NCI-H526 (cell line): ENCODE measurements at regions not wholly inside any gene's neighbourhood (a gene's known extent, or its start where the extent isn't known, plus 50 kb on each side); places are given as distances from the start of the nearest gene placed in this dataset.
A peak's percentile ranks its signal among the peaks of the same experiment; 100 is the strongest.

Experiments
- DNase-seq, 2 experiments: peaks; one replicate each; lab custom pipeline; 2025; lab: John Stamatoyannopoulos, UW

DNA sequence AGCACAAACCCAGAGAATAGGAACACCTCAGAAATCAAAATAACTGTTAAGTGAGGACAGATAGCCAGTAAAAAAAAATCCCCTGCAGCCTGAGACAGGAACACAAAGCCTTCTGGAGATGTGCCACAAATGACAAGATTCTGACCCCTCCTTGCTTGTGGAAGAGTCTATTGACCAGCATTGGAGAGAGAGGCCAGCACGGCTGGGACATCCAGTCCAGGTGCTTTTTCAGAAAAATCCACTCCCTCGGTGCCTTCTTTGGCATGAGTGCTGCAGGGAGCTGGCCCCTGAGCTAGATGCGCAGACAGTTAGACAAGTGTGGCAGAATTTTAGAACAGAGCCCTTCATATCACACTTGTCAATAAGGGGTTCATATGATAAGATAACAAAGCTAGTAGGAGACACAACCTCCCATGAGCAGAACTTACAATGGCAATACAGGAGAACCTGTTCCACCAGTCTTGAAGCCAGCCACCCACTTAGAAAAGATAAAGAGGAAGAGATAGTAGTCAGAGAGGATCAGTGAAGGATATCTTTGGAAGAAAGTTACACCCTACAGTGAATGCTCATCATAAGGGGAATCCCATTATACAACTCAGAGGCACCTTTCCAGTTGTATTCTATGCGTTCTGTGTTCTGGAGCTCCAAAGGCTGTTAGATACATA lies 298.4 kb downstream of the TLE1 start:
- no peak for DNase-seq

DNA sequence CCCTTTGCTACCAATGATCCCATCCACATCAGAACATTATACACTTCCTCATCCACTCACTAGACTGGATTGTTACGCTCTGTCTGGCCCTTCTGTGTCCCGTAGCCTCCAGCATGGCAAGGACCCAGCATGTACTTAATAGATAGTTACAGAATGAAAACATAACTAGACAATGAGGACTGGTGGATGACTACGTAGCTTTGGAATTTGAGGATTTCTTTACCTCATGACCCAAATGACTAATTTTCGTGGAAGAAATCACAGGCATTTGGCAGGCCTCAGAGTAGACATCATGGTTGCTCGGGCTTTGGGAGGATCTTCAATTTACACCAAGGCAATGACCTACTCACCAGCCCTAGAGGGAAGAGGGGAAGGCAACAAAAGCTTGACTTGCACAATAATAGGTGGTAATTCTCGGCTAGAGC lies 299.8 kb downstream of the TLE1 start:
- no peak for DNase-seq

DNA sequence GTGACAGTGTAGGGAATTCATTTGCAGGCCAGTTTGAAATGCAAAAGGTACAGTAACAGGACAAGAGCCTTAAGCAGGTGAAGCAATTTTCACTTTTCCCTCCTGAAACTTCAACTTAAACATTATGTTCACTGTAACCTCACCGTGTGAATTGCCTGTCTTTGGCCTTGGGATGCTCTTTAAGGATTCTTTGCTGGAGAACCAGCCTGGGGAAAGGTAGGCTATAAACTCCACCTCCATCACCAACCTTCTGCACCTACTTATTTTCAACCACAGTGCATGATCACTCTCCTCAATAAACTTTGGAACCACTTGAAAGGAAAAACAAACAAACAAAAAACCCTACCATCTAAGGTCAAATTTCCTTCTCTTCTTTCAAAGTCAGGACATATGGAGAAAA lies 300.5 kb downstream of the TLE1 start:
- no peak for DNase-seq

DNA sequence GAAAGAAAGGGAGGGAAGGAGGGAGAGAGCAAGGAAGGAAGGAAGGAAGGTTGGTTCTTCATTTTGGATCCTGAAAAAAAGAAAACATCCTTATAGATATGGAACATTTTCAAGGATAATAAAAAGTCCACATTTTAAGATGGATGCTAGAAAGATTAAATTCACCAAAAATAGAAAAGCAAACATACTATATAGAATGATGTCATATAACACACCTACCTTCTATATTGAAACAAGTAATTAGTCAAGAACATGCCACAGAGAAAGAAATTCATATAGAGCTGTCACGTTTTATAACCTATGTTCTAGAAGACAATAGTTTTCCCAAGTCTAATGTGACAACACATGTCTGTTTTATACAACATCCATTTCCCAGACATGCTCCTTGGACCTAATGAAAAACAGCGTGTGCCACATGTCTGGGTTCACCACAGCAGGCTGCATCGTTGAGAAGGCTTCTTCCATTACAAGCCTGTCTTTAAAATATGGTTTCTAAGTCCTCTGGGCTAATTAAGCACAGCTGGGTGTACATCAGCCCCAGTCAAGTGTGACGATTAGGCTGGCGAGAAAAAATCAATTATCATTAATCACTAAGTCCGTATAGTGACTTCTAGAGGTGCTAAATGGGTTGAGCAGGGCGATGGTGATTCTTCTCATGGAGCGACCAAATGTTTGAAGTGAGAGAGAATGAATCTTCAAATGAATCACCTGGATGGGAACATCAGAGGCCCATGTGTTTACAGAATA lies 301.8 kb downstream of the TLE1 start:
- DNase-seq, result no peak

DNA sequence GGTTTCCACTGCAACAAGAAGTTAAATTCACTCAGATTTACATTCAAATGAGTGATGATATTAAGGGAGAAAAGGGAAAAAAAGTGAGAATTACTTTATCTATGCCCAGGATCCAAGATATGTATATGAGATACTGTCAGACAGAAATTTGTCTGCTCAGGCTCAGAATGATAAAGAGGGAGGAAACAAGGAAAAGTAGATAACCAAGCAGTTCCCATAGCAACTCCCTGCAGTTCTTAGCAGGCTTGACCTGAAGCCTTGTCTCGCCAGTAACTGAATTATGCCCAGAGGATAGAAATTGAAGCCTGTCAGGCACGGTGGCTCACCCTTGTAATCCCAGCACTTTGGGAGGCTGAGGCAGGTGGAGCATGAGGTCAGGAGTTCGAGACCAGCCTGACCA lies 304.4 kb downstream of the TLE1 start:
- DNase-seq, result no peak

DNA sequence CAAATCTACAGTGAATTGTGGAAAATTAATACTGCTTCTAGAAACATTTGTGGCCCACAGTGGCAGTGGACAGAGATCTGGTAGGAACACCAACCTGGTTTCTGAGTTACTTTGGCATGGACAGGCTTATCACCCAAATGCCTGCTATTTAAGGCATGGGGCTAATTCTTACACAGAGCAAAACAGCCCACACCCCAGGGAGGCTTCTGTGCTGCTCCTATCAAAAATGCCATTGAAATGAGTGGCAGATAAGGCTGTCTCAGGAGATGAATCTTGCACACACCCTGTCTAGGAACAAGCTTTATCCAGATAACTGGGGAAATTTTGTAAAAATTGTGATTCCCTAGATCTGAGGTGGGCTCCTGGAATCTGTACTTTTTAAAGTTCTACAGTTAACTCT lies 307.1 kb downstream of the TLE1 start:
- DNase-seq, result no peak

DNA sequence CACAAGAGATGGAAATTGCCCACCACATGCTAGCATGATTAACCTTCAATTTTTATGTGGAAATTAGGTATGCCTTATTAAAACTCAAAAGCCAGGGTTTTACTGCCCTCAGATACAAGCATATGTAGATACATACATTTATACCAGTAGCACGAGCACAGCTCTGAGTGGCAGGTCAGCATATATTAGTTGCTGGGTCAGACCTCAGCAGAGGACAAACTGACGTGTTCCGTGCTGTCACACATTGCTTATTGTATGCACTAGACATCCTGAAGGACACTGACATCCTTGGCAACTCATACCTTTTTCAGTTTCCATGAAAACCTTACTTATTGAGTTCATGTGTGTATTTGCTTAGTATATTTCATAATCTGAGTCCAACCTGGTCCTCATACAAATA lies 307.7 kb downstream of the TLE1 start:
- DNase-seq, result no peak

DNA sequence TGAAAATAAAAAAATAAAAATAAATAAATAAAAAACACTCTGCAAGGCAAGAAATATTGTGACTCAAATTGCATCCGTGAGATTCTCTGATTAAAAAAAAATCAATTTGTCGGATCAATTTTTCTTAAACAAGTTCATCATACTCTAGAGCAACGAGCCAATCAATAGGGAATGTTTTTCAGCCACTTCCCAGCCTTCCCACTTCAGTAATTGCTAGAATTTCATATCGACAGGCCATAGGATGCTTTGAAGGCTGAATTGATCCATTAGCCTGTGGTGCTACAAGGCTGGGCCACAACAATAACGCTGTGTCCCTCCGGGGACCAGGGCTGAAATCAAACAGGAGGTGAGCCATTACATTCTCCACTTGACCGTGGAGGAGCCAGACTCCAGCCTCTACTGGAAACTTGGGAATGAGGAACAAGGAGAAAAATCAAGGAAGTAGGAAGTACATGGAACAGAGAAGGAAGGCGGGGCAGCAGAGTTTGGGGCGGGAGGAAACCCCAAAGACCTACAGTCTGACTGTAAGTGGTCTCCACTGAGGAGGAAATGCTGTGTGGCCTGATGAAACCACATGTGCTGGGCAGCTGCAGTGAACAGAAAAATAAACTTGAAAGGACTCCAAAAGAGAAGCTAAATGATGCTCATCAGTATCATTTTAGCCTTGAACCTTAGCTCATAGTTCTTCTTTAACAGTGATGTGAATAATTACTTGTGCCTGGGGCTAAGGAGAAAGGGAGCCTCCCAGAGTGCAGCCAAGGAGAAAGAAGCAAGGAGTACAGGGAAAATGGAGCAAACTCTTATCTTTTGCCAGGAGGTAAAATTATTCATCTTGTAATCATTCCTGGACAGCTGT lies 308.6 kb downstream of the TLE1 start:
- no peak for DNase-seq

DNA sequence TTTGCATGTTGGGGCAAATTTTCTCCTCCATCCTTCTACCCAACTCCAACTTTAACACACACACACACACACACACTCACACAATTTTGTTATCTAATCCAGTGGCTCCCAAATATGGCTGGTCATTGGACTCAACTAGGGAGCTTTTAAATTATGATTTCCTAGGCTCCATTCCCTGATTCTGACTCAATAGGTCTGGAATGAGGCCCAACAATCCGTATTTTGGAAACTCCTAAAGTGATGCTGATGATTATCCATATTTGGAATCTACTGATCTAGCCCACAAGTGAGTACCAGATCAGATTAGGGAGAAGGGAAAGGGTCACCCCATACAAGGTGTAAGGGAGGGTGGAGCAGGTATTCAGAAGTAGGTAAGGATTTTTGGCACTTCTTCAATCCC lies 309.7 kb downstream of the TLE1 start:
- DNase-seq, result no peak

DNA sequence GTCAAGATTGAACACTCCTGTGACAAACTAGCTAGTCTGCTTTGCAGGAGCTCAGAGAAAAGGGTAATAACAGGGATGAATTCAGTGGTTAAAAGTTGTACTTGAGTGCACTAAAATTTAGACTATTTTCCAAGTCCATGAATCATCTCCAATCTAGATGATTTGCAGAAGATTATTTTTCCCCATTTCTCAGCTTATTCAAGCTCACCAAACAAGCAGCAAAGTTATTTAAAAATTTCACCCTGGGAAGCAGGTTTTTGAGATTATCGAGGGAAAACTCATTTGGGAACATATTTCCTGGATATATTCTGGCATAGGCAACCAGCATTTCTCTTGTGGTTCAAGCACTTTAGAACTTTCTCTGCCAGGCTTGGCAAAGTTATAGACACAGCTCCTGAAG lies 311.4 kb downstream of the TLE1 start:
- DNase-seq, result no peak

DNA sequence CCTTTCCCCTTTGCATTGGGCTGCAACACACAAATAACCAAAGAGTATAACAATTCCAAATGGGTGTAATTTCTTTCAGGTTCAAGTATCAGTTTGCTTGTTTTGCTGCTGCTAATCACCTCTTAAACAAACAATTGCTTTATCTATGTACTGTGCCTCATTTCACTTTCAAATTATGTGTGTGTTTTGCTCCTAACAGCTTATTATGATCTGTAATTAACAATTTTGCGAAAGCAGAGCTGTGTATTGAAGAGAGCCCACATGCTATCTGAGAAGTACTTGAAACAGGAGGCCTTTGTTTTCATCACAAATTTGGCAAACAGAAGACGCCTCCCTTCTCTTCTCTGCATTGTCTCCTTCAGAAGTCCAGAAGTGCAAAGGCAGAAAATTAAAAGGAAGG lies 312.0 kb downstream of the TLE1 start:
- DNase-seq, result peak; percentile 51 to 66

DNA sequence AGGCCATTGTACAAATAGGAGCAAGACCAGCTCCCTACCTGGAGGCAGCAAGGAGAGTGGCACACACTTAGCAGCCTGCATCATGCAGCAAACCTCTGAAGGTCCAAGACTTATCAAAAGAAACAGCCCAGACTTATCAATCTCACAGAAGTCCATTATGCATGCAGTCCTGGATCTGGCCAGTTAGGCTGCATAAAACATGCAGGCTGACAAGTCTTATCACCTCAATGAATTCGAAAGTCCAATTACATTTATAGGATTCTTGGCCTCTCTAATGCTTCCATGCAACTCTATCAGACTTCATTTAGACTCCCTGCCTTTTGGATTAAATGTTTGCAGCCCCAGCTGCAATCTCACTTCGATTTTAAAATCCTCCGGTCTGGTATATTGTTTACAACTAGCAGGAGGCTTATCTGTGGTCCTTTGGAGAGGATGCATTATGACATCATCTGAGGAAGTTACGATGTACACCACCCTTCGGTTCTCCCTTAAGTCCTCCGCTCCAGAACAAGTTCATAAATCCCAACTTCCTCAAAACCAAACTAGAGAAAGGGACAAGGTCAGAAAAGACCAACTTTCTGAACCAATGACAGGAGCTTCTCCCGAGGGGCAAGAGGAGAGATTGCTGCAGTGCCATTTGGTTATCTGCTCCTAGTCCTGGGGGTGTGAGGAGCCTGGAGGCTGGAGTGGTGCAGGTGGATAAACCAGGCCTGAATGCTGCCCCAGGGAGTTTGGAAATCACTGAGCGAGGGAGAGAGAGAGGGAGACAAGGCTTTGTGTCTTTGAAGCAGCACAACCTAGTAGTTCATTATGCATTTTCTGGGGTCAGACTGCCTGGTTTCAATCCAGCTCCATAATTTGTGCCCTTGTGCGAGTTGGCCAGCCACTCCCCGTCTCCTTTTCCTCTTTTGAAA lies 313.9 kb downstream of the TLE1 start:
- no peak for DNase-seq

DNA sequence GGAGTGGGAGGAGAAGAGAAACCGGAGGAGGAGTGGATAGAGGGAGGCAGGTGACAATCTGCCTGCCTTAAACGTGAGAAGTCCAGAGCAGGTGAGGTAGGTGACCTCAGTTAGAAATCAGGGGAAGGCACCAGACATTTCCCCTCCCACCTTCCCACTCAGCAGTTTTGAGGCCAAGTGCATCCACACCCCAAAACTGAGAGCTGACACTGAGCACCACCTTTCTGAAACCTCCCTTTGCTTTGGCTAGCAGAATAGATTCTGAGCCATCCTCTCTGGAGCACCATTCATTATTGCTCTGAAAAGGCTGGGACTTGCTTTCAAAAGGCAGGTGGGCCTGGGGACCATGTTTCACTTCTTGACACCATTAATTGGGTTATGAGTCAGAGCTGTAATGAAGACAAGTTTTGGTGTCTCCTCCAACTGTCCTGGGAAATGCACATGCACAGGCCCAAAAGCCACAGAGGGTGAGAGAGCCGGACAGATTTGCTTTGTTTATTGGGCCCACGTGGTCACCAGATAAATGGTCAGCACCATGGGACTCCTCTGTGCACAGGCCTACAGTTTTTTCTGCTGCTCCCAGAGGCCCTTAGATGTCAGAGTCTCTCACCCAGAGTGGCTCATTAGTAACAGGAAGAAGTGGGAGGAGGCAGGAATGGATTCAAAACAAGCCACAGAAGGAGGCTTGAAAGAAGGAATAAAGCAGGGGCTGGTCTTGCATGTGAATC lies 314.7 kb downstream of the TLE1 start:
- no peak for DNase-seq

DNA sequence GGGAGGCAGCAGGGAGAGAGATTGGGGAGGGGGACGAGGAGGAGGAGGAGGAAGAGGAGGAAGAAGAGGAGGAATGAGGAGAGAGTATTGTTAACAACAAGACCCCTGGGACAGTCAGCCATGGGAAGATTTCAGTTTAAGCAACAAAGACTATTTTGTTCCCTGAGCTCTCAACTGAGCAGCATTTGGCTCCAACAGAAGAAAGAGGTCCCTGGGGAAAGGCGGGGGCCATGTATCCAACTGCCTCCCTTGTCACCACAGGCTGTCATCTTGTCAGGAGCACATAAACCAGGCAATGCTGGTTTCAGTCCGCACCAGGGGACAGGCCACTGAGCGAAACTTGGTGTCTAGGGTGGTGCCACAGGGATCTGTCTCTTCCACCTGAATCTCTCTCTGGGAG lies 316.1 kb downstream of the TLE1 start:
- DNase-seq, result peak in 1 of 2 experiments; percentile 30

DNA sequence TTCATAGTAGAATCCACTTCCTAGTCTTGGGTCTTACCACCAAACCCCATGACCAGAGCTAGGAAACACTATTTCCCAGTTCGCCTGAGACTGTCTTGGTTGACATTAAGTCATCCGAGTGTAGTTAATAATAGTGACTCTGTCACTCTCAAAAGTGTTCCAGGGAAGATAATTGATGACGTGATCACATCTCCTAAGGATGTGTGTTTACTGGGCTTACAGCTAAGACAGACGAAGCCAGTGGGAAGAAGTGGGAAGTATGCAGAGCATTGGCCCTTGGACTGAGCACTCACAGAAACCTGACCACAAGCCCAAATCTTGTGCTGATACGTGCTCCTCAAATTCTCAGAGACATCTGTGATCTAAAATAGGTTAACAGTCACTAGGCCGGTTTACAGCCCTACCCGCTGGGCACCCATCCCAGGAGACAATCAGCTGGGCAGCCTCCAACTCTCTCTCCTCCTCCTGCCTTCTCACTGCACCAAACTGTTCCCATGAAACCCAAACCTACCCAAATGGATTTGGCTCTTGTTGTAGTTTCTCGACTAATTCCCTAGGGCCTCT lies 316.6 kb downstream of the TLE1 start:
- no peak for DNase-seq

DNA sequence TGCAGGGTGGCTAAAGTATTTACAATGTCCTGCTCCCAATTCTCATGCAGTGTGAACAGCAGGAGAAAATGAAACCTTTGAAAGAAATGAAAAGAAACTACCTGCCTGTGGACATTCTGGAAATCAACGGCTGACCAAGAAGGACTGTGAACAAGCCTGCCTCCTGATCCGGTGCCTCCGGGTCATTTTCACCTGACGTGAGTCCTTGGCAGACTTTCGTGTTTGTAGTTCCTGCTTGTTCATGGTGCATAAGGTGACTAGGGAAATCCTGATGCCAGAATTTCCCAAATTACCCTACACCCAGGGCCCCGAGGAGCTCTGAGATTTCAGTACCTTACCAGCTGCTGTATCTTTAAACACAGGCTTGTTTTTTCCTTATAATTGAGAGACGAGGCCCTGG lies 317.5 kb downstream of the TLE1 start:
- DNase-seq, result no peak

DNA sequence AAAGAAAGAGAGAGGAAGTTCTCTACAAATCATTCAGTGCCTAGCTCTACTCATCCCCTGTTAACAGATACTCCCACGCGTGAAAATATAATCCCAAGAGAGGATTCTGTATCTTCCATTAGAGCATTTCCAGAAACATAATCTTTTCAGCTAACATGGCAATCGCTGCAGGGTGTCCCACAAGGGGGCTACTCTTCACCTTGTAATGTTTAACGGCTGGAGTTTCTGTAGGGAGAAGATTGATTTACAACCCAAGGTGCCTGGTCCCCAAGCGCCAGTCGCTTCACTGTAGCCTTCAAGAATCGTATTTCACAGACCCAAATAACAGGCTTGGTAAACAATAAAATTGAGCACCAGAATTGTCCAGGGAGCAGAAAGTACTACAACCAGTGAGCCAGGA lies 318.7 kb downstream of the TLE1 start:
- no peak for DNase-seq

DNA sequence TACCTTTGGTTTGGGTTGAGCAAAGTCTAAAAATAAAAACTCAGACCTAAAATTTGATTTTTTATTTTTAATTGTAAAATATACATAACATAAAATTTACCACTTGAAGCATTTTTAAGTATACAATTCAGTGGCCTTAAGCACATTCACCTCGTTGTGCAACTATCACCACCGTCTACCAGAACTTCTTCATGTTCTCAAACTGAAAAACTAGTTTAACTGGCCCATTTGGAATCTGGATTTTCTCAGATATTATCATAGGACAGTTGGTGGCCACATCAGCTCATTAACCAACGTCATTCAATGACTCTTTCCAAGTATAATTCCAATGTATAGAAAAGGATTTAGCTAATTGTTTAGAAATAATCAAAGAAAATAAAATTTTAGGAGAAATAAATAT lies 319.3 kb downstream of the TLE1 start:
- no peak for DNase-seq

DNA sequence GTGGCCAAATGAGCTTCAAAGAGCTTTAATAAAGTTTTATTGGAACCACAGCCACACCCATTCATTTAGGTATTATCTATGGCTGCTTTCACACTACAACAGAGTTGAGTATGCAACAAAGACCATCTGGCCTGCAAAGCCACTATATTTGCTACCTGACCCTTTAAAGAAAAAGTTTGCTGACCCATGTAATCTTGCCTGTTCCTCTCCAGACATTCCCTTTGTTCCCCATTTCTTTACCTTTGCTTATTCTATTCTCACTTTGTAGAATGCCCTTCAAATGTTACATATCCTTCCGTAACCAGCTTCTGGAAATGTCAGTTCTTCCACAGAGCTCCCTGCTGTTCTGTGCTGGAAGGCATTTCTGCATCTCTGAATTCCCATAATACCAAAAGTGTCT lies 320.2 kb downstream of the TLE1 start:
- DNase-seq, result no peak

DNA sequence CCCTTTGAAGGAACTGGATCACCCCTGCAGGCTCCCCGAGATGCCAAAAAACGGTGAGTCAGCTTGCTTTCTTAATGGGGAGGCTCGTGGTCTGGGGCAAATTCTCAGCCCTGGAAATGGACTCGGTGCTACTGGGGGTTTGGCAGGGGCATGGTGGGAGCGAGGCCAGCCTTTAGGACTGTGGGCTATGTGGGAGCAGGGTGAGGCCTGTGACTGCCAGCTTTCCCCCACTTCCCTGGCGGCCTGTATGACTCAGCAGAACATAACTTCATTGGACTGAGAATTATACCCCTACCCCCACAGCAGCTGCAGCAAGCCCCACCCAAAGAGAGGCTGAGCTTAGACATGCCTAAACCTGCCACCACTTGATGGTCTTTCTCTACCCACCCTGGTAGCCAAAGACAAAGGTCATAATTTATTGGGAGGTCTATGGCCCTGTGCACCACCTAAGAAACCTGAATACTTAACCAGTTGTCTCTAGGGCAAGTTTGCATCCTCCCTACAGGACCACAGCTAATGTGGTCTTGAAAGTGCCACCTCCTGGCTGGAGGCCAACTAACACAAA lies 325.3 kb downstream of the TLE1 start:
- DNase-seq, result no peak

DNA sequence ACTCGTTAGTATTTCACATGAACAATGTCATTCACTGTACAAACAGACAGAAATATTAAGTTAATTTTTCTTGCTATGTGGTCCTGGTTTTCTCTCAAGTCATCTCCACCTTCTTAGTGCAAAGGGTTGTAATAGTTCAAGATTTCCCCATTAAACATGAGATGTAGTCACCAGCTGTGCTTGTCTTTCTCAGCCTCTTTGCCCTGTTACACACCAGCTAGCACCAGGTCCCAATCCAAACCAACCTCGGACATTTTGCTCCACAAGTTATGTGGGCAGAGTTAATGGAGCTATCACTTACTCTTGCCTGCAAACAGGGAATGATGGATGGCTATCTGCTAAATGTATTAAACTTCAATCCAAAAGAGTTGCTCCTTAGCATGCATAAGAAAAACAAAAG lies 328.1 kb downstream of the TLE1 start:
- no peak for DNase-seq
